Panc1 (cell line): ENCODE measurements at regions not wholly inside any gene's neighbourhood (a gene's known extent, or its start where the extent isn't known, plus 50 kb on each side); places are given as distances from the start of the nearest gene placed in this dataset.

Experiments used
- POLR2AphosphoS5 ChIP-seq: IDR thresholded peaks from 2 replicates; pipeline ENCODE4 v1.6.1; 2012; ENCODE audit warnings: mild to moderate bottlenecking, low read depth, low read length, moderate library complexity
- SIN3A ChIP-seq: IDR thresholded peaks from 2 replicates; pipeline ENCODE4 v1.6.1; 2012; ENCODE audit warnings: low read depth, mild to moderate bottlenecking, low read length, moderate library complexity, borderline replicate concordance; ENCODE audit not compliant: insufficient read depth
- TF ChIP-seq, protein P1 (sequence below): fragments of 450-650 bp; IDR thresholded peaks from 2 replicates; pipeline ENCODE4 v1.5.1; 2017; ENCODE audit warnings: mild to moderate bottlenecking
- TF ChIP-seq, protein P2 (sequence below), 2 experiments: IDR thresholded peaks; 2 replicates each; pipeline ENCODE4 v1.6.1; 2011 to 2012; ENCODE audit warnings: low read depth in 2 of 2, control low read depth in 1 of 2, low read length in 1 of 2, mild to moderate bottlenecking in 1 of 2, moderate library complexity in 1 of 2; ENCODE audit not compliant: insufficient read depth in 1 of 2

DNA sequence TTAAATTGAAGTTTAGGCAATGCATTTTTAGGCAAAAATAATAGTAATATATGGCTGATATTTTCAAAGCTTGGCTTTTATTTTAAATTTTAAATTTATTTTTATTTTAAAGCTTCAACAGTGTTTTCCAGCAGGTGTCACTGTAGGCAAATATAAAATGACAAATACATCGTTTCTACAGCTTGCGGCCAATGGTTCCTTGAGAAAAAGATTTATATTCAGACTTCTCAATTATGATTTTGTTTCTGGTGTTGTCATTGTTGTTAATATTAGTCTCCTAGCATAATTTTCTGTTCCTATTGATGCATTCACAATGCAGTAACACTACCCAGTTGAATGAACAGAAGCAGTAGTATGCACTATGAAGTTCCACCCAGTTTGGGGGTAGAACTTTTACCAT is 220.7 kb upstream of the DNAJC19 start:
- no peak for TF ChIP-seq POLR2AphosphoS5
- TF ChIP-seq, protein P1, sequence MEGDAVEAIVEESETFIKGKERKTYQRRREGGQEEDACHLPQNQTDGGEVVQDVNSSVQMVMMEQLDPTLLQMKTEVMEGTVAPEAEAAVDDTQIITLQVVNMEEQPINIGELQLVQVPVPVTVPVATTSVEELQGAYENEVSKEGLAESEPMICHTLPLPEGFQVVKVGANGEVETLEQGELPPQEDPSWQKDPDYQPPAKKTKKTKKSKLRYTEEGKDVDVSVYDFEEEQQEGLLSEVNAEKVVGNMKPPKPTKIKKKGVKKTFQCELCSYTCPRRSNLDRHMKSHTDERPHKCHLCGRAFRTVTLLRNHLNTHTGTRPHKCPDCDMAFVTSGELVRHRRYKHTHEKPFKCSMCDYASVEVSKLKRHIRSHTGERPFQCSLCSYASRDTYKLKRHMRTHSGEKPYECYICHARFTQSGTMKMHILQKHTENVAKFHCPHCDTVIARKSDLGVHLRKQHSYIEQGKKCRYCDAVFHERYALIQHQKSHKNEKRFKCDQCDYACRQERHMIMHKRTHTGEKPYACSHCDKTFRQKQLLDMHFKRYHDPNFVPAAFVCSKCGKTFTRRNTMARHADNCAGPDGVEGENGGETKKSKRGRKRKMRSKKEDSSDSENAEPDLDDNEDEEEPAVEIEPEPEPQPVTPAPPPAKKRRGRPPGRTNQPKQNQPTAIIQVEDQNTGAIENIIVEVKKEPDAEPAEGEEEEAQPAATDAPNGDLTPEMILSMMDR, result peak; percentile 48; the same call in 1 of the 2 replicates
- TF ChIP-seq, protein P2, sequence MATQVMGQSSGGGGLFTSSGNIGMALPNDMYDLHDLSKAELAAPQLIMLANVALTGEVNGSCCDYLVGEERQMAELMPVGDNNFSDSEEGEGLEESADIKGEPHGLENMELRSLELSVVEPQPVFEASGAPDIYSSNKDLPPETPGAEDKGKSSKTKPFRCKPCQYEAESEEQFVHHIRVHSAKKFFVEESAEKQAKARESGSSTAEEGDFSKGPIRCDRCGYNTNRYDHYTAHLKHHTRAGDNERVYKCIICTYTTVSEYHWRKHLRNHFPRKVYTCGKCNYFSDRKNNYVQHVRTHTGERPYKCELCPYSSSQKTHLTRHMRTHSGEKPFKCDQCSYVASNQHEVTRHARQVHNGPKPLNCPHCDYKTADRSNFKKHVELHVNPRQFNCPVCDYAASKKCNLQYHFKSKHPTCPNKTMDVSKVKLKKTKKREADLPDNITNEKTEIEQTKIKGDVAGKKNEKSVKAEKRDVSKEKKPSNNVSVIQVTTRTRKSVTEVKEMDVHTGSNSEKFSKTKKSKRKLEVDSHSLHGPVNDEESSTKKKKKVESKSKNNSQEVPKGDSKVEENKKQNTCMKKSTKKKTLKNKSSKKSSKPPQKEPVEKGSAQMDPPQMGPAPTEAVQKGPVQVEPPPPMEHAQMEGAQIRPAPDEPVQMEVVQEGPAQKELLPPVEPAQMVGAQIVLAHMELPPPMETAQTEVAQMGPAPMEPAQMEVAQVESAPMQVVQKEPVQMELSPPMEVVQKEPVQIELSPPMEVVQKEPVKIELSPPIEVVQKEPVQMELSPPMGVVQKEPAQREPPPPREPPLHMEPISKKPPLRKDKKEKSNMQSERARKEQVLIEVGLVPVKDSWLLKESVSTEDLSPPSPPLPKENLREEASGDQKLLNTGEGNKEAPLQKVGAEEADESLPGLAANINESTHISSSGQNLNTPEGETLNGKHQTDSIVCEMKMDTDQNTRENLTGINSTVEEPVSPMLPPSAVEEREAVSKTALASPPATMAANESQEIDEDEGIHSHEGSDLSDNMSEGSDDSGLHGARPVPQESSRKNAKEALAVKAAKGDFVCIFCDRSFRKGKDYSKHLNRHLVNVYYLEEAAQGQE (IDR thresholded peaks at IDR 0.05; ENCODE audit: insufficient read depth in 1 of 2, low read depth in 2 of 2, low read length in 1 of 2), result no peak
- no peak for TF ChIP-seq SIN3A
